GM21526 (cell line): ENCODE measurements at regions not wholly inside any gene's neighbourhood (a gene's known extent, or its start where the extent isn't known, plus 50 kb on each side); places are given as distances from the start of the nearest gene placed in this dataset.

ENCODE experiments used
- ATAC-seq: cut with Tn5 transposase; IDR thresholded peaks from one replicate; pipeline ENCODE4 v1.9.1; 2021; ENCODE audit warnings: moderate library complexity; ENCODE audit not compliant: unreplicated experiment, low FRiP score

DNA sequence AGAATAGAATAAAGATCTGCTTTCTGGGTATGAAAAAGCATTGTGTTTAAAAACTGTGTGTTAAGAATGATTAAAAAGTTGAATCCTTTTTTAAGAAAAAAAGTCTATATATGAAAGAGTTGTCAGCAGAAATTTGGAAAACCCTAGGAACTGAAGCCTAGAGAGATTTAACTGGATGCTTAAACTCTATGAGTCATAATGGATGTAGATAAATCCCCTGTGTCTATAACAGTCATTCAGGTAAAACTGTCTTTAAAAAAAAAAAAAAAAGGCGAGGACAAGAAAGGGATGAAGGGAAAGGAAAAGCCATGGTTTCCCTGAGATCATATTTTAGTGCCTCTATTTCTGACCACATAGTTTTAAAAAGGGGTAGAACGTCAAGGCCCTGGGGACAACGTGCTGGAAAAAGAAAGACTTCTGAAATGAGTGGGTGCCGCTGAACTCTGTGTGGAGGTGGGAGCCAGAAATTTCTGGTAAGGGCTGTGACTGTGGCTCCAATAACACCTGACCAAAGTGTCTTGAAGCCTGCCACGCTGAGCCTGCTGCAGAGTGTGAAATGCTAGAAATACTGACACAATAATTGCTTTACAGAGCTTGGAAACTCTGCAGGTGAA lies 302.6 kb upstream of the ARID1B start:
- peak; percentile 70 for ATAC-seq

DNA sequence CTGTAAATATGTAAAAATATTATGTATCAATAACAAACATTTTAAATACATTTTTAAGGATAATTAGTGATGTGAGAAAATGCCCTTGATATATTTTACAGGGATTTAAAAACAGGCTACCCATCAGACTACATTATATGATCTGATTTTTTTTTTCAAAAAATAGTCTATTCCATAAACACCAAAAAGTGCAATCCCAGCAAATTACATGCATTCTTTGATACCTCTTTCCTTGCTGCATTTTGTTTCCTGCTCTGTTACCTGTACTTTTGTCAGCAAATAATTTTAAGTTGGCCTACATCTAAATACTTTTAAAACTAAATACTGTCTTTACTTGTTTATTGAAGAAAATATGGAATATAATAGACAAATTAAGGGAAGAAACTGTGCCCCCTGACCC lies 306.2 kb upstream of the ARID1B start:
- no peak for ATAC-seq

DNA sequence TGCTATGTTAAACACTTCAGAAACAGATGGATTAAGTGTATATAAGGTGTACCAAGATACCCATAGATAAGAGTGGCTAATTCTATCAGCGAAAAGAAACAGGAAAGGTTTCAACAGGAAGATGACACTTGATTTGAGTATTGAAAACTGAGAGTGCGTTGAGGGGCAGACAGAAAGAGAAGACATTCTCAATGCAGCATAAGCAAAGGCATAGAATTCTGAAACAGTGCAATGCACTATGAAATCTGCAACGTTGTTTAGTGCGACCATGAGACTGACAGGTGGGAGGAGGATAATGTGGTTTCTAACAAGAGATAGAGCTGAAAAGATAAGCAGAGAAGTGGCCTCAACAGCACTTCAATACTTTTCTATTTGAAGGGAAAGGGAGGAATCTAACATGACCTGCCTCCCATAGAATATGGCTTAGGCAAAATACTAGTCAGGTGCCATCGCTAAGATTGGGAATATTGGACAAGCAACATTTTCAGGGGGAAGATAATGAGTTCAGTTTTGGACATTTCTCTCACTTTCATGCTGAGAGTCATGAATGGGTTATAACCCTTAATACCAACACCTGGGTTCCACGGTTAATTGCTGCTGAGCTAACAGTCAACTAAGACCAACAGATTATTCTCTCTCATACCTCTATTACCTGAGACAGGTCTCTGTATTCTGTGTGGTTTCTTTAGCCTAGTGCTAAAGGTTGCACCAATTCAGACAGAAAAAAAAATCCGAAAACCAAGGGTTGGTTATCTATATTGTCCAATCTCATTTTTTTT lies 312.9 kb upstream of the ARID1B start:
- ATAC-seq = peak; percentile 91

DNA sequence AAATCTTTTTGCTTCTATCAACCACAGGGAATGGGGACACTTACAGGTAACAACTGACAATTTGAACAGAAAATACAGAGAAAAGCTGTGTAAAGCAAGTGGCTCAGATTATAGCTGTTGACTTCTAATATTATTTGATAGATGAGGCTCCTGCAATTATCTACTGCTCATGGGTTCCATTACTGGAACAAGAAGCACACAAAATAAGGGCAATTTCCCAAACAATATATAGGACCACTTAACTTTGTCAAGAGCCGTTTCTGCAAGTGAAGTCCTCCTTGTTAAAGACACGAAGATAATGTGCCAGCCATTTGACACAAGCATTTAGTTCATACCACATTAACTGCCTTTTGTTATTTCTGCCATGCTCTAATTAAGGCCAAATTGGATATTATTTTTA lies 315.5 kb upstream of the ARID1B start:
- ATAC-seq = no peak

DNA sequence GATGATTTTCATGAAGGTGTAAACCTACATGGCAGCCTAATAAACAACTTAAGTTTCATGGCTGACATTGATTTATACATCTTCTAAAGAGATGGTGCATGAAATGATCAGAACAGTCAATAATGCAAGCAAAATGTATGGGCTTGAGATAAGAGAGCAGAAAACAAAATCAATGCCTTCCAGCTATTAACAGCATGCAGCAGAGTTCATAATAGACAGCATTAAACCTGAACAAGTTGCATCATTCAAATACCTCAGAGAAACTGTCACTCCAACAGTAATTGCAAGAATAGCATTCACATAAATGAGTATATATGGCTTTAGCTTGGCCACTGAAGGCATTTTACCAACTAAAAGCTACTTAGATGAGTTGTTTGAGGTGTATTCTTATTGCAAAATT lies 319.6 kb upstream of the ARID1B start:
- ATAC-seq = no peak

DNA sequence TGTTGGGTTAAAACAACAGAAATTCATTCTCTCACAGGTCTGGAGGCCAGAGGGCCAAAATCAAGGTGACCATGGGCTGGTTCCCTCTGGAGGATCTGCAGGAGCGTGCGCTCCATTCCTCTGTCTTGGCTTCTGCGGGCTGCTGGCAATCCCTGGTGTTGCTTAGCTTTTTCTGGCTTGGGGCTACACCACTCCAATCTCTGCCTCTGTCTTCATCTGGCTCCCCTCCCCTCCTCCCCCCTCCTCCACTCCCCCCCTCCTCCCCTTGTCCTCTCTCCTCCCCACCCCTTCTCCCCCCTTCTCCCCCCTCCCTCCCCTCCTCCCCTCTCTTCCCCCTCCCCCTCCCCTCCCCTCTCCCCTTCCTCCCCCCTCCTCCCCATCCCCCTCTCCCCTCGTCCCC lies 321.3 kb upstream of the ARID1B start:
- no peak for ATAC-seq

DNA sequence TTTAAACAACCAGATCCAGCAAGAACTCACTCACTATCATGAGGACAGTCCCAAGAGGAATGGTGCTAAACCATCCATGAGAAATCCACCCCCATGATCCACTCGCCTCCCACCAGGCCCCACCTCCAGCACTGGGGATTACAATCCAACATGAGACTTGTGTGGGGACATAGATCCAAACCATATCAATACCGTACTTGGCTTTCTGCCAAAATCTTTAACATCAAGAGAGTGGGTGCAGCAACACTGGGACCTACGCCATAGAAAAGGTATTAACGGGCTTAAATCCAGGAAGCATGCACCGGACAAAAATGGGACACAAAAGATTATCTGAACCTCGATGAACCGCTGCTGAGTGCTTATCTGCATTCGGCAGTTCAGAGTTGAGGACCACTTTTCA lies 322.3 kb upstream of the ARID1B start:
- no peak for ATAC-seq

DNA sequence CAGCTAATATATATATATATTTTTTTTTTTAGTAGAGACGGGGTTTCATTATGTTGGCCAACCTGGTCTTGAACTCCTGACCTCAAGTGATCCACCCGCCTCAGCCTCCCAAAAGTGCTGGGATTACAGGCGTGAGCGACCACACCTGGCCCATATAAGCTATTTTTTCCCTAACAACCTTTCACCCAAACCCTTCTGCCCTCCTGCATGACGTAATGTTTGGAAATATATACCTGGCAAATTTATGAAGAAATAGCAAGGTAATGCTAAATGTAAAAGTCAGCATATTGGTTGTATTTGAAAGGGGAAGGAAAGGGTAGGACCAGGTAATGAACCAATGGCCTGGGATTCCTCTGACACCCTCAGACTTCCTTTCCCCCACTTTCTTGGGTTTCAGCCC lies 325.5 kb upstream of the ARID1B start:
- ATAC-seq = no peak

DNA sequence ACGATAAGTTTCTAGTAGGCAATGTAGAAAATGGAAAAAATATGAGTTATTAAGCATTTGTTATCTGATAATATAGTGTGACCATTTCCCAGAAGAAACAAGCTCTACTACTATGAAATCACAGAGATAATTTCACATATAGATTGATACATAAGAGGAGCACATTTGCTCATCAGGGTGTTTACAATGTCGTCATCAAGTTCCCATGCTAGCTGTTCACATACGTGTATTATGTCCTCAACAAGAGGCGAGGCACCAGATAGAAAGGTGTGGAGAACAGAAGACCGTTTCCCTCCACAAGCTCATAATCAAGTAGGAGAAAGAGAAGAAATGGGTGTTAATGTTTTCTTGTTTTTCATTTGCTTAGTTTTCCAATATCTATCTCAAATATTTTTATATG lies 326.1 kb upstream of the ARID1B start:
- ATAC-seq = no peak

DNA sequence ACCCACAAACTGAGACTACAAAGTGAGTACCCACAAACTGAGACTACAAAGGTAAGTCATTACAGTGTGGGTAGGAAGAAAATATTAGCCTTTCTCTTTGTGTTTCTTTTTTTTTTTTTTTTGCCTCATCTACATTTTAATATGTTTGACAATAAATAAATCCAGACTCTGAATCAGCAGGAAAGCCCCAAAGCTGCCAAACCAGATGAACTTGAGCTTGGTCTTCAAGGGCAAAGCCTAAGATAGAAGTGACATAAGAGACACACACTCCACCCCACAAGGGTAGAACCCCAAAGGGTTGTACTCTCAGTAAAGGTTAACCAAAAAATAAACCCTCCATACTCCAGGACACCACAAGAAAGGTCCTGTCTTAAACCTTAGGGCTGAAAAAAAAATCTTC lies 326.8 kb upstream of the ARID1B start:
- ATAC-seq = no peak

DNA sequence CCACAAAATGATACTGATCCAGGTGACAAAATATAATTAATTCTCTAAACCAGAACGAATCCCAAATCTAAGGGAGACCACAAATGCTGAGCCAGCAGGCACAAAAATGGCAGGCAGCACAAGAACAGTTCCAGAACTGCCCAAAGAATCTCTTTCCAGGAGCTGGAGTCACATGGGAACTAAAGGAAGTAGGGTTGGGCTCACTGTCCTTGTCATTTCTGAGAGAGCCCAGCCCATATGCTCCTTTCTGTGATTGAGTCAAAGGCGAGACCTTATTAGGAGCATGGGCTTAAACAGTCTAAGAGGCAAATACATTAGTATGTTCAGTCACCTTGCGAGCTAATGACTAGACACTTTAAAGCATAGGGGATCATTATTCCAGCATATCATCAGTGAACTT lies 327.6 kb upstream of the ARID1B start:
- ATAC-seq = no peak

DNA sequence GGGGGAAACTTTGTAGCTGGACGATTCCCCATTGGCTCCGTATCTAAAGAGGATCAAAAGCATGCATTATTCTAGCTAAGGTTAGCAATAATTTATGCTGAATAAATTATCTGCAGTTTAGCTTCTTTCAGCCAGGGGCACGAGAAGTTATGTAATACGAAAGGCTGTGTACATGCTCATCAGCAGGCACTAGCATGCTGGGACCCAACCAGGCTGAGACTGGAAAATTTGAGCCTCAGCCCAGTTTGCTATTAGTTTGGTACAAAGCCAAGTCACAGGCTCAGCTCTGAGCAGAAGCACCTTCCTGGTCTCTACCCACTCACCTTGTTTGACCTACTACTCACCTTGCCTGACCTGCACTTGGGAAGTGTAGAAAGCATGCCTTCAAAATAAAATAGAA lies 328.1 kb upstream of the ARID1B start:
- no peak for ATAC-seq

DNA sequence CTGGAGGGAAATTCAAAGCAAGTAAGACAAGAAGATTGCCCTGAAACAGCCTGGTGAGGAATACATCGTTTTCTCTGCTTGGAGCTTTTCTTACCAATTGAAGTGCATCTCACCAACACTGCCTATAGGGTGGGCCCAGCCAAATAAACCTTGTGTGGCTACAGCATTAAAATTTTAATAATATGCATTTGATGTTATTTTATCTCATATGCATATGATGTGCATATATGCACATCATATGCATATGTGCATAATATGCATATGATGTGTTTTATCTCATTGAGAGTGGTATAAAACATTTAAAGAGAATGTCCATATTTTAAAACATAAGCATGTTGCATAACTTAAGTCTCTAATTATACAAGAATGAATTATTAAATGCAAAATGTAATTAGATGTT lies 328.6 kb upstream of the ARID1B start:
- ATAC-seq = no peak

DNA sequence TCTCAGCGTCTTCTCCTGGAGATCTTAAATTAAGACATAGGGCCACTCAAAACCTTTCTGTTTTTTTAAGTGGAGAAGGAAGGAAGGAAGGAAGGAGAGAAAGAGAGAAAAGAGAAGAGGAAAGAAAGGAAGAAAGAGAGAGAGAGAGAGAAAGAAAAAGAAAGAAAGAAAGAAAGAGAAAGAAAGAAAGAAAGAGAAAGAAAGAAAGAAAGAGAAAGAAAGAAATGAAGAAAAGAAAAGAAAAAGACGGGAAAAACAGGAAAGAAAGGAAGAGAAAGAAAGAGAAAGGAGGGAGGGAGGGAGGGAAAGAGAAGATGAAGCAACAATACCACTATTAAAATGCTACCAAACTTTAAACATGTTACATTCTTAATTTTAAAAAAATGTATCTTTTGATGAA lies 336.5 kb upstream of the ARID1B start:
- no peak for ATAC-seq

DNA sequence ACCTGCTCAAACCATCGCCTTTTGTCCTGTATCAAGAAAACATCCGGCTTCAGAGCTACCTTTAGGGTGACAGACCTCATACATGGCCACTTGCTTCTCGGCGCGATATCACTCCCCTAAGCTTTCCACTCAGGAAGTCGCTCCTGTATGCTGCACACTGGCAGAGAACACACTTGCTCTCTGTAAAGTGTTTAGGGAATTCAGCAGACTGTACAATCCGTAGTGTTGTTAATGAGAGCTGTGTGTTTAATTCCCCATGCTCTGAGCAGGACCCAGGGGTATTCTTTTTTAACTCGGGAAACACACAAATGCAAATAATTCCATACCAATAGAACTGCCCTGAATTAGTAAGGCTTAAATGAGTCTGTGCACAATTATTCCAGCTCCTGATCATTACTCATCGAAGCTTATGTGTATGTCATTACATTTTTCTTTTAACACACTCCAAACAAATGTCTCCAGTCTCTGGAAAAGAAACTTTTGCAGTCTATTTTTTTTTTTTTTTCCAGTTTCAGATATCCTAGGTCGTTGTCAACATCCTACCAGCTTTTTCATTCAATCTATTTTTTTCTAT lies 338.7 kb upstream of the ARID1B start:
- no peak for ATAC-seq

DNA sequence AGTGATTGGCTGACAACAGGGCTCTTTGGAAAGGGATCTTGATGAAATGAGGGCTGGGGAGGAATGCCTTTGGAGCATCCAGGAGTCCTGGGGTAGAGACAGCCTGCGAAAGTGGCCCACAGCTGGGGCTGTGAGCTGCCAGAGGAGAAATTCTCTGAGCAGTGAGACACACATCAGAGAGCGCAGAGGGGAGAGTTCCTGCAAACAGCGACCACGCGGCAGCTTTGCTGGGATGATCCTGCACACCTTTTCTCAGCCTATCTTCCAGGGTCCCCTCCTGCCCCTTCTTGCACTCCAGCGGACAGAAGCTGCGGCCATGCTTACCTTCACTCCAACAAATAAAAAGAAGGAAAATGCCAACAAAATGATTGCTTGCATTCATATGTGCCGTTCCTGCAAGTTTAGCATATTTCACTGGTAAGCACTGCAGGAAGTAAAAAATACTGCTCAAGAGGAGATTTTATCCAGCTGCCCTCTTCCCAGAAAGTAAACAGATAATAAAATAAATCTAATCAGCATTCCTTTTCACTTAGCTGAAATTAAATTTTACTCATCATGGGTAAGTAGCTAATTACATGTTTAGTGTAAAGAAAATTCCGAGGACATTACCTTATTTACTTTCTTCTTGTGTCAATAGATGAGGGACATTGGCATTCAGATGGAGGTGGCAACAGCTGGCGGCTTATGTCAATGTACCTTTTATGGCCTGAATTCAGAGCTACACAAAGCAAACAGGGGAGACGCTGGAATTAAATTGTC lies 339.9 kb upstream of the ARID1B start:
- no peak for ATAC-seq

DNA sequence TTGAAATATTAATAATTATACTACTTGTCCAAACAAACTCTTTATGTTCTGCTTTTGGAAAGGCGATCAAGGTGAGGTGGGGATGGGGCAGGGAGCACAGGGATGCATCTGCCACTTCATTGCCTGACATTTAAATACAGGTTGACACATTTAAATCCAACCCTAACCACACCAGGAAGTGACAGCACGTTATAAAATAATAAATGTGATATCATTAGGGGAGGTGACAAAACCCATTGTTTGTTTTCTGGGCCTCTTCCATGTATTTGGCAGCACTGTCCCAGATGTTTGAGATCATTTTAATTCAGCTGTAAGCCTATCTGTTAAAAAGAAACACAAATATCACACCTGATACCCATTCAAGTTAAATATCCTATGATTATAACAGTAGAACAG lies 342.4 kb upstream of the ARID1B start:
- no peak for ATAC-seq

DNA sequence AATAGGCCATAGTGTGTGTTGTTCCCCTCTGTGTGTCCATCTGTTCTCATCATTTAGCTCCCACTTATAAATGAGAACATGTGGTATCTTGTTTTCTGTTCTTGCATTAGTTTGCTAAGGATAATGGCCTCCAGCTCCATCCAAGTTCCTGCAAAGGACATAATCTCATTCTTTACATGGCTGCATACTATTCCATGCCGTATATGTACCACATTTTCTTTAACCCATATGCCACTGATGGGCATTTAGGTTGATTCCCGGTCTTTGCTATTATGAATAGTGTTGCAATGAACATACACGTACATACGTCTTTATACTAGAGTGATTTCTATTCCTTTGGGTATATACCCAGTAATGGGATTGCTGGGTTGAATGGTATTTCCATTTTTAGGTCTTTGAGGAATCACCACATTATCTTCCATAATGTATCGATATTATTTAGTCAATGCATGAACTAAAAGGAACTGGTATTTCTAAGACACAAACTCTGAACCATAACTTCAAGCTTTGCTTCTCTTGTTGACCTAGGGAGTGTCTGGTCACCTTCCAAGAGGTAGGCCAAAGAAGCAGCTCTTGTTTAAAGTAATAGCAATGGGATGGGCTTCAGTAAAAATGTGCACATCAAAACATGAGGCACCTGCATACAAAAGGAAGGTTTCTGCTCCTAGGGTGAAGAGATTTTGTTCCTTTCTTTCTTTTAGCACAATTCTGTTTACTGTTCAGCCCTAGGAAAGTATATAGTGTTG lies 343.0 kb upstream of the ARID1B start:
- ATAC-seq = no peak

DNA sequence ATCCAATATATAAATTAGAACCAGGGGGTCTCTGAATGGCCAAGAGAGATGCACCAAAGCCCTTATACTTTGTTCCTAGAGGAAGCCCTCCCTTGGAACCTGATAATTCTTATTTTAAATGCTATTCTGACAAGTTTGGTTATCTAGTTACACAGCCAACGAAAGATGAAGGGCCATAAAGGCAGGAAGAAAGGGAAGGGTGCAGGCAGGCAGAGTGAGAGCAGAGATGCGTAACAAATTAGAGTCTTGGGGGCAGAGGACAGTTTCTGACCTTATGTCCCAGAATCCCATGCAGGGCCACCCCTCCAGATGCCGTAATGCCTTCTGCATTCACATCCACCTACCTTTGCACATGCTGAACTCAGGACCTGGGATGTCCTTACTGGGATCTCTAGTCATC lies 344.6 kb upstream of the ARID1B start:
- no peak for ATAC-seq

DNA sequence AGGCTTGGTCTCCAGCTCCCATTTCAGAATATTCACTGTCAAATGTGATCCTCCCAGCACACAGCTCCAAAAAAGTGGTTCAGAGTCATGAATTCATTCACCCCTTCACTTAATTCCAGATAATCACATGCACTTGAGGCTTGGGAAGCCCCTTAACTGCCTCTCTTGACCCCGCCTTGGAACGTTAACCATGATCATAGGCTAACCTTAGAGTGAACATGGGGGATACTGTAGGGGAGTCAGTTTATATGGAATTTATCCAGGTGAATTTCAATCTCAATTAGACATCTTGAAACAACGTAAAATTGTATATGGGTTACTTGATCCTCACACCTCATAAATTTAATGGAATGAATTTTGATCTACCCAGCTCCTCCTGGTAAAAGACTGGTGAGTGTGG lies 346.8 kb upstream of the ARID1B start:
- ATAC-seq = no peak

DNA sequence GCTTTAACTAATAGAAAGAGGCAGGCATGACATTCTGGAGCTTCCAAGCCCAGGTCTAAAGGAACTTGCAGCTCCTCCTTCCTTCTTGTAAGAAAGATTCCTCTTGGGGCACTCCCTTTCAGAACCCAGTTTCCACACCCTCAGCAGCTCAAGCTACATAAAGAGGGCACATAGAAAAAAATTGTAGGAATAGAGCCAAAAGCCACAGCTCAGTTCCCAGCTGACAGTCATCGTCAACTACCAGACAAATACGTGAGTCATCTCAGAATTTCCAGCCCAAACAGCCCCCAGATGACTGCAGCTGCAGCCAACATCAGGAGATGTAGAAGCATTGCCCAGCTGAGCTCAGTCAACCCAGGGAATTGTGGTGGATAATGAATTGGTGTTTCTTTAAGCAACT lies 349.8 kb upstream of the ARID1B start:
- ATAC-seq = no peak
